Daoy (cell line): ENCODE measurements at regions not wholly inside any gene's neighbourhood (a gene's known extent, or its start where the extent isn't known, plus 50 kb on each side); places are given as distances from the start of the nearest gene placed in this dataset.
A peak's percentile ranks its signal among the peaks of the same experiment; 100 is the strongest.

Source experiments
- DNase-seq: peaks from one replicate; pipeline ENCODE4 v3.0.0-alpha.2; 2015; ENCODE audit warnings: low read depth

DNA sequence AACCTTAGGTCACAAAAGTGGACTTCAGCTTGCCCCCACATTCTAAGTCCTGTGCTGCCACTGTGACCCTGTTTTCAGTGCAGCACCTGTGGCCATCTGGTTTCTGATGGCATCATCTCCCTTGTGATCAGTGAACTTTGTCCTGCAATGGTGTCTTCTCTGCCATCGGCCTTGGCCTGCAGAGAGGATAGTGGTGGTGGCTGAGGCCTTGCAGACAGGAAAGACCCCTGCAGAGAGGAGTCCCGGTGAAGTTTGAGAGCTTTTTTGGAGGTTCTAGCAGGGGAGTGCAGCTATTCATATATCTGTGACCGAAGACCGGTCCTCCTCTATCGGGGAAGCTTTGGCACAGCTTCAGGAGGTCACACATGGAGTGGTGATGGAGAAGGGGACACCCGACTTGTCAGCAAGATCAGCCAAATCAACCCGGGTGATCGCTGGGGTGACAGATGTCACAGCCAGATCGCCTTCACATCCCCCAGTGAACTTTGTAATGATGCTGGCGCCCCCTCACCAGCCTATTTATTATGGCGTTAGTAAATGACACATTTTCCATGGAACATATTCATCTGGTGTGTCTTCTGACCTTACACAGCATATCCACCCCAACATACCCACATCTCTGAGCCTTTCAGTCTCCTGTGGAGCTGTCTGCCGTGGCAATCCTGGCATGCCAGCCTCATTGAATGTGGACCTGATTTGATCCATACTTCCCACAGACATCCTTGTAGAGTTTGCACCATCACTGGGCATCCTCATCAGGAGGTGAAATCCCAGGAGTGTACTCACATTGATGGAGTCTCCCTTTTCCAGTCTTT is 136.1 kb downstream of the PAPOLA start:
- no peak for DNase-seq

DNA sequence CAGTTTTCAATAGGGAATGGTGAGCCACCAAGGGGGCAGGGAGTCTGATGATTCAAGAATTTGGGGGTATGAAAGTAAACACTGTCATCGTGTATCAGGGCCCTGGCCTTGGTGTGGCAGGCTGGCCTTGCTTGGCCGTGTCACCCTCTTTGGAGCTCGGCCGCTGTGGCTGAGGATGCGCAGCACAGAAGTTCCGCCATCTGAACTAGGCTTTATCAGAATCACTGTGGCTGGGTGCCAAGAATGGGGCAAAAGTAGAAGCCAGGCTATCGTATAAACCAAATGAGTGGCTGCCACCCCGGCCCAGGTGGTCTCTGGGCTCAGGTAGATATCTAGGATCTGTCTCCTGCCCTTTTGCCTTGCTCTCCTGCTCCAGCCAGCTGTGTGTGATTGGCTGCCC is 137.4 kb downstream of the PAPOLA start:
- DNase-seq = no peak

DNA sequence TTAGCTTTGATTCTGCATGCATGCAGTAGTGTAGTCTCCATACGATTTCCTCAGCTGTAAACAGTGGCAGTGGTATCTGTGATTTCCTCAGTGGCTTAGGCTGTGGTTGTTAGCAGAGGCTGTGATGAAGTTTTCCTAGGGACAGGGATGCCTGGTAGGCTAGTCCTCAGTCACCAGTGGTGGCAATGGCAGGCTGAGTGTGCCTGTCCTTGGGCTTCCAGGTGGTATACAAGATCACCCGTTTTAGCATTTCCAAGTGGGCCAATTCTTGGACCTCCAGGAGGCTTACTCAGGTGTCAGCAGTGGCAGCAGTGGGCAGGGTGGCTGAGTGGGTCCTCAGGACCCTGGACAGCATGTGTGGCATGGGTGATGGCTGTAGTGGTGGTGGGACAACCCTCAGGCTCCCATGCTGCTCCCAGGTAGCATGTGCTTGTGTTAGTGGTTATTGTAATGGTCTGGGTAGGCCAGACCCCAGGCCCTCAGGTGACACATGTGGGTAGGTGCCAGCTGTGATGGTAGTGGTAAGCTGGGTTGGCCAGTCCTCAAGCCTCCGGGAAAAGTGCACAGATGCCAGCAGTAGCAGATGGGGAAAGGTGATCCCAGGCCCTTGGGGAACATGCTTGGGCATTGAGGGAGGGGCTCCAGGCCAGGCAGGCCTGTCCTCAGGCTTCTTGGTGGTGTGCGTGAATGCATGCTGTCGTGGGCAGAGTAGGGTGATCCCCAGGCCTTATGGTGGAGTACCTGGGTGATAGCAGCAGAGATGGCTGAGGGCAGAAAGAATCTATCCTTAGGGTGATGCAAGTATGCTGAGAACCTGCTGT is 146.5 kb downstream of the PAPOLA start:
- no peak for DNase-seq

DNA sequence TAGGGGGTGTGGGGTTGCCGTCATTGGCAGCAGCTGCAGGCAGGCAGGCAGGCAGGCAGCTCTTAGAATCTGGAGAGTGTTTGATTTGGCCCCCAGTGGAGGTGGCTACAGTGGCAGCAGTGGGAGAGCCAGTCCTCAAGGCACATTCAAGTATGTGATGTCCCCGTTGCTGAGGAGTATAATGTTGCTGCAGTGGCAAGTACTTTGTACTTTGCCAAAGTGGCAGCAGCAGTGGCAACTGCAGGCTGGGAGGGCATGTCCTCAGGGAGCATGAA is 147.1 kb downstream of the PAPOLA start:
- DNase-seq = no peak

DNA sequence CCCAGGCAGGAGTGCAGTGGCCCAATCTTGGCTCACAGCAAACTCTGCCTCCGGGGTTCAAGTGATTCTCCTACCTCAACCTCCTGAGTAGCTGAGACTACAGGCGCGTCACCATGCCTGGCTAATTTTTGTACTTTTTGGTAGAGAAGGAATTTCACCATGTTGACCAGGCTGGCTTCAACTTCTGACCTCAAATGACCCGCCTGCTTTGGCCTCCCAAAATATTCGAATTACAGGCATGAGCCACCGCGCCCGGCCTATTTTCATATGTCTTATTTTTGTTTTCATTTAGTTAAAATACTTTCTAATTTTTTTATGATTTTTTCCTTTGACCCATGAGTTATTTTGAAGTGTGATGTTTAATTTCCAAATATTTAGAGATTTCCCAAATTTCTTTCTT is 143.6 kb upstream of the VRK1 start:
- no peak for DNase-seq

DNA sequence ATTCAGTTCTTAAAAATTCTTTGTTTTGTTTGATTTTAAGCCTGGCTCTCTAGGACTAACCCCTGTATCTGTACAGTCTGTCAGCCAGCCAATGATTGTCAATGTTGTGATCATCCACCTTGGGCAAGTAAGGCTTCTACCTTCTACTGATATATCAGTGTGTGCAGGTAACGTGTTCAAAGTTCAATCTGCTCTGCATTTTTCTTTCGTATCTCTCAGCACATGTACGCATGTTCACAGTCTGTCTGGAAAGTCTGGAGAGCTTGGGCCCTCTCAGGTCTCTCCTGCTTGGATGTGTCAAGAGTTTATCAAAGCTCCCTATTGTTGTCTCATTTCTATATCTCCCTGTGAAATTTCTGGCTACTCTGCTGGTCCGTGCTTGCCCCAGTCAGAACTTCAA is 138.6 kb upstream of the VRK1 start:
- DNase-seq = no peak

DNA sequence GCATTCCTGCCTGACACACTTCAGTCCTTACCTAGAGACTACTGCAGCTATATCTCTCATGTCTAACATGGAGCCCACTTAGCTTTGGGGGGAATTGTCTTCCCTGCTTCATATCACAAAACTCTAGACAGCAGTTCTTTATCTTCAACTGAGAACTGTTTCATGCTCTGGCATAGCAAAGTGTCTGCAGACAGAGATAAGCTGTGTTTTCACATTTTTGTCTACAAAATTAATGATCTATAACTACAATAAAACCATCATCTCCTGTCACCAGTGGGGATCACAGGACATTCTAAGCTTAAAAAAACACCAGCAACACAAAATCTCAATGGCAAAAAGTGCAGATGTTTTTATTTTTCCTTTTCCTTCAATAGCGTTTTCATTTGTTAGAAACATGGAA is 137.1 kb upstream of the VRK1 start:
- no peak for DNase-seq

DNA sequence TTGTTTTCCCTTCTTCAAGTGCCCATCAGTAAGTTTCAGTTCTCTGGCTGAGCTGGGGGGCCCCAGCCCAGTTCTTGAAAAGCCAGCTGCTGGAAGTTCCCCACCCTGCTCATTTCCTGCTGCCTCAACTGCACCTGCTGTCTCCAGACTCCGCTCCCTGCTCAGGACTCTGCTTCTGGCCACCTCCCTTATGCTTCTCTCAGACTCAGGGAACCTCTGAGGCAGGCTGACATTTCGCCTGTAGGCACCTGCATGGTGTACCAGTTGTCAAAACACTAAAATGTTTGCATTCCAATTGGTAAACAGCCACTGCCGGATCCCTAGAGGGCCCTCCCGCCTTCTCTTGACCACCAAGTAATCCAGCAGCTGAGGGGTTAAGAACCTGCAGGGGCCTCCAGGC is 136.5 kb upstream of the VRK1 start:
- no peak for DNase-seq

DNA sequence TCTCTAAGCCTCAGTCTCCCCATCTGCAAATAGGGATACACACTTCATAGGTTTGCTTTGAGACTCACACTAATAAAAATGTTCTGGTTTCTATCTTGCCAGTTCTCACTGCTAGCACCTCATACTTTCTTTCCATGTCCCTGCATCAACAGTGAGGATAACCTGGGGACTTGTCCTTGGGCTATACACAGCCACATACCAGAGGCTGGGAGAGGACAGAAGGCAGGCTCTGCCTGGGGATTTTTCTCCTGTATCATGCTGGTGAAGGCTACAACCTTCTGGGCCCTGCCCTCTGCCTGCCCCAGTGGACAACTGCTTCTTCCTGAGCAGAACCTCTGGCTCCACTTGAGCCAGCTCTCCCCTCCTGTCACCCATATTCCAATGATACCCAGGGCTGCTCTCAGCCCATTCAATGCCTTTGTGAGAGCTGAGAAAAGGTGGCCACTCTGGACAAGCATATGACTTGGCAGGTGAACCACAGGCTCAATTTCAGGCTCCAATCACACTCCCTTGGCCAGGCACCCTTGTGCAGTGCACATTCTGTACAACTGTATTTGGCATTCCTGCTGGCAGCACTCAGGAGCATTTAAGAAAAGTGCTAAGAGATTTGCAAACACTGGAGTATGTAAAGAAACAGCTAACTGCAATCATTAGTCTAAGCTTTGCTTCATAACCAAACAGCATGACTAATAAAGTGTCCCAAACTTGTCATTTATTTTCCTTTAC is 135.8 kb upstream of the VRK1 start:
- no peak for DNase-seq

DNA sequence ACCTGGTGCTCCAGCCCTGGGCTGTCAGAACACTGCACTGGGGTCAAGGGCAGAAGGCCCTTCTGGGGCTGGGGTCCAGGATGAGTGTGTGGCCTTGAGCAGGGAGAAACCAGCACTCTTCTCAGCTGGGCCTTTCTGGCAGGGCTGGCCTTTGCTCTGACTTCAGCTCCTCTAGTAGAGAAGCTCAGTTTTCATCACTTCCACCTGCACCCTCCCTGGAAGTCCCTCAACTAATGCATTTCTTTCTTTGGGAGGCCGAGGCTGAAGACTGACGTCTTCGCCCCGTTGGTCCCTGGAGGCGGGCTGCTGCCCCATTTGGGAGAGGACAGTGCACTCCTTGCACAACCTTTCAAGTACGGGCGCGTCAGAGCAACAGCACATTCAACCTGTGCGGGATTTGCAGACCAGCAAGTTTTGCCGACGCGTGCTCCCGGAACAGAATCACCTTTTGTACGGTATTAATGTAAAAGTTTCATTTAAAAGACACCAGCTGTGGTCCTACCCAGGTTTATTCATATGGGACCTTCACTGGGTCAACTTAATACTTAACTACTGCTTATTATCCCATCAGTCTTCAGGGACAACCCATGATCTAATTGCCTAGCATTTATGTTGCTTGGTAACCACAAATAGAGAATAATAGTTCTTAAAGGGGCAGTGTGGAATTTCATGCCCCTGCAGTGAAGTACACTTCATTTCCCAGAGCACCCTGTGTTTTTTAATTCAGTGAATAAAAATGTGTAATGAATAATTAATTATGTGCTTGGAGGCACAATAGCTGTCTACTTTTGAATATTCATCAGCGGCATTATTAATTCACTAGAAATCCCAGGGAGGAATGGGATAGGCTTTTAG is 134.8 kb upstream of the VRK1 start:
- peak; percentile 18 for DNase-seq

DNA sequence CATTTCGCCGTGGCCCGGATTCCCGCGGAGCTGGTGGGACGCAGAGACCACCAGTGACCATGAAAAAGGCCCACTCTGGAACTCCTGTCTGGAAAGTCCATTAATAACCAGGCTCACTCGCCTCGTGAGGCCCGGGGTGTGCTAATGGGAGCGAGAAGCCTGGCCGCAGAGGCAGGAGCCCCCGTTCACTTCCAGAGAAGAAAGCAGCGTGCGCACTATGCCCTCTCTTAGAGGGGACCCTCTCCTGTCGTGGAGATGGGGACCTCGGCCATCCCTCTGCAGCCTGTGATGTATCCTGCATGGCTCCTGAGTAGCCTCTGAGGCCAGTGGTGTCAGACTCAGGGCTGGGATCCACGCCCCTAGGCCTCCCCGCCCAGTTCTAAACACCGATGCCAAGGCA is 134.1 kb upstream of the VRK1 start:
- DNase-seq = no peak

DNA sequence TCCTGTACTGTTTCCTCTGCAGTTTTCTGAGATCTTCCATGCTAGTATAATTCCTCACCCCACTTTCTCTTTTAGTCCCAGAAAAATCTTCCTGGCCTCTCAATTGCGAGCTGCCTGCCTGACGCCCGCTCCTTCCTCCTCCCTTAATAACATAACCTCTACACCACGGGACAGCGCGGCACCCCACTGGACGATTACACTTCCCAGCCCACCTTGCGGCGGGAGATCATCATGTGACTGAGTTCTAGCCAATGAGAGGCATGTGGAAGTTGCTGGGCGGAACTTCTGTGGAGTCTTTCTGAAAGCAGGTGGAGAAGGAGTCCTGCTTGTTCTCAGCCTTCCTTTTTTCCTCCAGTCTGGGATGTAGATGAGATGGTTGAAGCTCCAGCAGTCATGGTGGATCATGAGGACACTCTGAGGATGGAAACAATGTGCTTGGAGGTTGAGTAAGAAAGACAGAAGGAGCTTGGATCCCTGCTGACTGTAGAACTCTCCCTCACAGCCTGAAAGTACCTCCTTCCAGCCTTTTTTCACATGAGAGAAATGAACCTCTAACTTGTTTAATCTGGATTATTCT is 133.6 kb upstream of the VRK1 start:
- no peak for DNase-seq

DNA sequence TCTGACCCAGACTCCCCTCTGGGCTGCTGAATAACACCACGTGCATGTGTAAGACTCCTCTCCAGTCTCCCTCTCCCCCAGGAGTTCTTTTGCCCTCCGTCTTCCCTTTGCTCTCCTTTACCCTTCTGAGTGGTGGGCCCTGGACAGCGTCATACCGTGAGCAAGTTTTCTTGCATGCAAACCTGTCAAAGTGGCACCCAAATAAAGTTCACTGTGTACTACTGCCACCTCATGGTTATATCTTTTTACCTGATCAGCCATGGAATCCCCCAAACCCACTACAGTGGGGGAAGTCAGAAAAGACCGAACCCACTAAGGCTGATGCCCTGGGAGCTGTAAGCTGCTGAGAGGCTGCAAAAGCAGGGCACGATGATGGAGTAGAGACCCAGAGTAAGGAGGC is 131.1 kb upstream of the VRK1 start:
- no peak for DNase-seq

DNA sequence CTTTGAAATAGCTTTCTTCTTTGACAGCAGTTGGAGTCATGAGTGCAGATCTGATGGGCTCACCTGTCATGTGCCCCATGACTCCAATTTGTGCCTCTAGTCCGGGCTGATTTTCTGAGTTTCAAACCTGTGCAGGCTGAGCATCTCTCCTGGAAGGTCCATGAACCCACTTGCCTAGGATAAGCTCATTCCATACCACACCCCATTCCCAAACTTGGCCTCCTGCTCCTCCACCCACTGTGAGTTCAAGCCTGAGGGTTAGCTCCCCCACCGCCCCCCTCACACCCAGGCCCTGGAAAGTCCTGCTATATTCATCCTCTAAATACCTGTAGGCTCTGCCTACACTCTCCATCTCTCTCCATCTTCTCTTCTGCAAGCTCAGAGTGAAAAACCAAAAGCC is 126.8 kb upstream of the VRK1 start:
- DNase-seq = no peak

DNA sequence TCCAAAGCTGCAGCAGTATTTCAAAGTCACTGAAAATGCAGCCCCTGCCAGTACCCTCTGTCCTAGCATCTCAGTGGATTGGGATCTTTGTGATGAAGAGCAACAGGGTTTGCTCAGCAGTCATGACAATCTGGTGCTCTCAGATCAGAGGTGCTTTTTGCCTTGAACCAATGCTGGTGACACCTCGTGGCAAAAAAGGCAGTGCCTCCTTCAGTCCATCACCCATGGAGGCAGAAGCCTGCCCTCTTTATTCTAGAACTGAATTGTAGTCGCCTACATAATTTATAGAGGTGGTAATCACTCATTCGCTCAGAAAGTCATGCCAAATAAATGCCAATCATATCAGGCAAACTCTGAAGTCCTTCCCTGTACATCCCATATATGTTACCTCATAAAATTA is 126.0 kb upstream of the VRK1 start:
- no peak for DNase-seq

DNA sequence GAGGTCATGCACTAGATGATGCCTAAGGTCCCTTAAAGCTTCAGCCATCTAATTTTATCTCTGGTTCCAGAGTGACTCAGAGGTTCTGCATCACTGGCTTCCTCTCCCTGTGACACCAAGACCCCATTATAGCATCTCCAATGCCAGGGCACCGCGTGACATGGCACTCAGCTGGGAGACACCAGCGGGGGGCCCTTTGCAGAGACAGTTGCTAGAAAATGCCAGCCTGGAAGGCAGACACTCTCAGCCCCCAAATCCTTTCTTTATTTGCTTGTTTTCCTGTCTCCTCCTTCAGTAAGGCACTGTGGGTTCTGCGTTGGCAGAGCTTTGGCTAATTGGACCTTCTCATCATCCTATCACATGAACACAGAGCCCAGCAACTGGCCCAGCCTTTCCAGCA is 123.5 kb upstream of the VRK1 start:
- no peak for DNase-seq

DNA sequence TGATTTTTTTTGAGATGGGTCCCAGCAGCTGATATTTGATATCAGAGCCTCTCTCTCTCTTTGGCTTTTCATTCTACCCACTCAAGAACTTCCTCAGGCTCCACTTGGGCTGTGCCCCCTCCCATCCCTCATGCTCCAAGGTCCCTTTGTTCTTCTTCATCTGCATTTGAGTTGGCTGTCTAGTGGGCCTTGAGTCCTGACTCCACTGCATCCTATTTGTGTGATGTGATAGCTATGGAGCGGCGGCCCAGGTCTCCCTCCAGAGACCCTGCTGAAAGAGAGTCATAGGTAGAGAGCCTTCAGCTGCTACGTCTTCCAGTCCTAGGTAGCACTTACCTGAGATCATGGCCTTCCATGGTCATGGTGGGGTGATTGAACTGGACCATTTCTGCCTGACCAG is 123.1 kb upstream of the VRK1 start:
- no peak for DNase-seq

DNA sequence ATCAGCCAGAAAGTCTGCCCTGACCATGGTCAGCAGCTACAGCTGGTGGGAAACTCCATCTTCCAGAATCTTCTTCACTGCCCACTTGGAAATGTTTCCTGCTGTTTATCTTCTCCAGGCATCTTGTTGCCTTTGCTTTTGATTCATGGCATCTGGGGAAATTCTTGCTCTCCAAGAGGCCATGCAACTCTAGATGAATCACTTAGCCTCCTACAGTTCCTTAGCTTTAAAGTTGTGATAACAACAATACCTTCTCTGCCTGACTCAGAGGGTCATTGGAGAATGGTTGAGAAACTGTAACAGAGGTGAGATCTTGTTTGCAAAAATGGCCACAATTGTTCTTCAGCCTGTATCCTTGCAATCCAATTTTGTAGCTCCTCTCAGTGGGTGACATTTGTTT is 121.0 kb upstream of the VRK1 start:
- peak; percentile 78 for DNase-seq

DNA sequence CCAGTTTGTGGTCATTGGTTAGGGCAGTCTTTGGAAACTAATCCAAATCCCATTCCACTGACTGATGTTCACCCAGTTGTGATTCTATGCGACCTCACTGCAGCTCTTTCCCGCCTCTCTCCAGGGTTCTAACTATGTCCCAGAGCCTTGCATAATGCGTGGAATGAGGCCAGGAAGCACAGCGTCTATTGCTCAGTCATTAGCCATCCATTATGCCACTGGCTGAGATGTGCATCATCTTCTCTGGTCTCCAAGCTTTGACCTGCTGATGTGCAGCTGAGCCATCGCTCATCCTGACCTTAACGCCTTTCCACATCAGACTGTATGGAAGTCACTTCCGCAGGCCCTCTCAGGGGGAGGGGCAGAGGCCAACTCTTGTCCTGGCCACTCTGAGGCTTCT is 115.4 kb upstream of the VRK1 start:
- peak; percentile 67 for DNase-seq

DNA sequence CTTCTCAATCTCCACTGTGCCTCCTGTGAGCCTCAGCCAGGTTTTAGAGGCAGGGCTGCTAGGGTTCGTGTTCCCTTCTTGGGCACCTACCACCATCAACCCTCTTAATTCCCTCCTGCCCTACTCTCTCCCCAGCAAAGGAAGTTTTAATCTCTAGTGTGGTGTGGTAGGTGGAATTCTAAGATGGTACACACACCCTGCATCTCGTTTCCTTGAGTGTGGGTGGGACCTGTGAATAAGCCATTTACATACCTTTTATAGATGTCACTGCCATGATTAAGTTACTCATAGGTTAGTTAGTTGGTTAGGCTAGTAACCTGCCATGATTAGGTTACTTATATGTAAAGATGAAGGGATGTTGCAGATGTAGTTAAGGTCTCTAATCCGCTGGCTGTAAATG is 114.8 kb upstream of the VRK1 start:
- no peak for DNase-seq

DNA sequence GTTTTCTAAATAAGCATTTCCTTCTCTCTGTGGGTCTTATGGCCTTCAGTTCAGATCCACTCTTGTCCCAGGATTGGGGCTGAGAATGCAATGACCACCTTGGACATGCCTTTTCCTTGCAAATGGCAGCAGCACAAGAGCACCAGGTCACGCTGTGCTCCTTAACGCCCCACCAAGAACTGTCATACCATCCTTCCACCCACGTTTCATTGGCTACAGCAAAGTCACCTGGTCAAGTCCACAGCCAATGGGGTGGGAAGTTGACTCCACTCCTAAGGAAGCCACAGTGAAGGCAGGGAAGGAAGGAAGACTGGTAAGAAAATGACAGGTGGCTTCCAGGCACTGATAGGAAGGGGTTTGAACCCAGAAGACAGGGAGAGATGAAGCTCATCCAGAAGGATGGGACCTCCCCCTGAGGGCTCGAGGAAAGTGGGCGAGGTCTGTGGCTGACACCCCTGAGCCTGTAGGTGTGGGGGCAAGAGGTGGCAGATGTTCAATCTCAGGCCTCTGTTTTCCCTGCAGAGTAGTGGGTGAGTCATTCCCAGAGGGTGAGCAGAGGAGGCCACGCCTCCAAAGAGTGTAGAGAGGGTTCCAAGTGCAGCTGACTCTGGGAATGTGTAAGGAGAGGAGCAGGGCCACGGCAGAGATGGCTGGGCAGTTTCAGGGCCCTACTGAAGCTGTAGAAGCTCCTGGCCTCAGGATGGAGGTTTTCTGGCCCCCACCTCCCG is 113.5 kb upstream of the VRK1 start:
- peak; percentile 72 for DNase-seq
